IMR-90 (cell line): ENCODE measurements at regions not wholly inside any gene's neighbourhood (a gene's known extent, or its start where the extent isn't known, plus 50 kb on each side); places are given as distances from the start of the nearest gene placed in this dataset.

Experiments
- ATAC-seq: fragments of 200-7000 bp; cut with Tn5 transposase; 2 replicates; pipeline ENCODE4 v1.9.1; 2020; ENCODE audit warnings: low read depth, mild to moderate bottlenecking, moderate library complexity
- BruUV-seq: library from RNA; stranded (reverse); fragments of 400-500 nt; replicated peaks from 2 replicates; lab custom pipeline; 2021; lab: Mats Ljungman, UMichigan
- CTCF ChIA-PET: fragments of 300-600 bp; formaldehyde crosslinking; extraction: SDS; loops from one replicate; lab custom pipeline; 2021; ENCODE audit warnings: antibody characterized with exemption; lab: Yijun Ruan, JAX
- POLR2A ChIA-PET: fragments of 300-600 bp; sonication (Branson Sonifier 250); formaldehyde crosslinking; loops from one replicate; lab custom pipeline; 2022; ENCODE audit warnings: antibody characterized with exemption; ENCODE audit not compliant: unreplicated experiment; lab: Charles Lee
- DNase-seq: peaks from one replicate; pipeline ENCODE4 v3.0.0; 2013
- H2AFZ ChIP-seq: replicated peaks from 2 replicates; pipeline ENCODE3; 2013; ENCODE audit warnings: low read length, mild to moderate bottlenecking; ENCODE audit not compliant: poor library complexity
- H2AK5ac ChIP-seq: 2 replicates; pipeline ENCODE4 v1.6.1; 2013; ENCODE audit warnings: low read depth, low read length, inconsistent platforms
- H2AK9ac ChIP-seq: replicated peaks from 2 replicates; pipeline ENCODE3; 2013; ENCODE audit warnings: mild to moderate bottlenecking, low read depth, low read length, moderate library complexity; ENCODE audit not compliant: poor library complexity
- H2BK120ac ChIP-seq: 2 replicates; pipeline ENCODE4 v1.6.1; 2013; ENCODE audit warnings: low read depth, low read length, inconsistent platforms
- H2BK15ac ChIP-seq: 3 replicates; pipeline ENCODE4 v1.6.1; 2013; ENCODE audit warnings: low read depth, low read length, inconsistent platforms
- H2BK20ac ChIP-seq: 2 replicates; pipeline ENCODE4 v1.6.1; 2013; ENCODE audit warnings: low read depth, mild to moderate bottlenecking, inconsistent platforms, low read length, moderate library complexity
- H2BK5ac ChIP-seq: 2 replicates; pipeline ENCODE4 v1.6.1; 2013; ENCODE audit warnings: mild to moderate bottlenecking, low read depth, low read length, inconsistent platforms; ENCODE audit not compliant: poor library complexity, severe bottlenecking
- H3K14ac ChIP-seq: replicated peaks from 2 replicates; pipeline ENCODE4 v1.6.1; 2013; ENCODE audit warnings: low read depth, low read length, inconsistent platforms
- H3K18ac ChIP-seq: 2 replicates; pipeline ENCODE4 v1.6.1; 2013; ENCODE audit warnings: low read depth, low read length, control low read depth
- H3K23ac ChIP-seq: 2 replicates; pipeline ENCODE4 v1.6.1; 2013; ENCODE audit warnings: low read depth, low read length, inconsistent platforms
- H3K27ac ChIP-seq: 2 replicates; pipeline ENCODE4 v1.5.1; 2013; ENCODE audit warnings: mild to moderate bottlenecking, control low read depth, low read length; ENCODE audit not compliant: insufficient read depth
- H3K27me3 ChIP-seq: 2 replicates; pipeline ENCODE4 v1.6.1; 2013; ENCODE audit warnings: low read length; ENCODE audit not compliant: control insufficient read depth, insufficient read depth
- H3K36me3 ChIP-seq: 2 replicates; pipeline ENCODE4 v1.6.1; 2013; ENCODE audit warnings: low read length, mixed read lengths; ENCODE audit not compliant: control insufficient read depth, insufficient read depth
- H3K4ac ChIP-seq: 2 replicates; pipeline ENCODE4 v1.6.1; 2013; ENCODE audit warnings: low read depth, low read length, inconsistent platforms
- H3K4me1 ChIP-seq: 2 replicates; pipeline ENCODE4 v1.6.1; 2013; ENCODE audit warnings: low read length, mixed read lengths; ENCODE audit not compliant: control insufficient read depth, insufficient read depth
- H3K4me2 ChIP-seq: 2 replicates; pipeline ENCODE4 v1.6.1; 2013; ENCODE audit warnings: low read depth, mild to moderate bottlenecking, control low read depth, low read length, moderate library complexity
- H3K4me3 ChIP-seq: 2 replicates; pipeline ENCODE4 v1.5.1; 2013; ENCODE audit warnings: low read depth, mild to moderate bottlenecking, control low read depth, low read length, moderate library complexity; ENCODE audit not compliant: insufficient read depth
- H3K56ac ChIP-seq: 2 replicates; pipeline ENCODE4 v1.6.1; 2013; ENCODE audit warnings: low read length, inconsistent platforms; ENCODE audit not compliant: insufficient read depth; ENCODE audit errors: extremely low read depth
- H3K79me1 ChIP-seq, 2 experiments: 2 replicates each; pipeline ENCODE4 v1.6.1; 2013; ENCODE audit warnings: low read length in 2 of 2, inconsistent platforms in 1 of 2, low read depth in 1 of 2
- H3K9ac ChIP-seq: 2 replicates; pipeline ENCODE4 v1.6.1; 2013; ENCODE audit warnings: low read depth, low read length, control low read depth
- H3K9me1 ChIP-seq: 2 replicates; pipeline ENCODE4 v1.6.1; 2013; ENCODE audit warnings: low read length, inconsistent platforms; ENCODE audit not compliant: insufficient read depth
- H3K9me3 ChIP-seq: 2 replicates; pipeline ENCODE4 v1.6.1; 2013; ENCODE audit warnings: low read length; ENCODE audit not compliant: control insufficient read depth, insufficient read depth
- H4K20me1 ChIP-seq: 2 replicates; pipeline ENCODE4 v1.6.1; 2013; ENCODE audit warnings: low read length, inconsistent platforms; ENCODE audit not compliant: insufficient read depth
- H4K5ac ChIP-seq: 2 replicates; pipeline ENCODE4 v1.6.1; 2013; ENCODE audit warnings: mild to moderate bottlenecking, low read depth, low read length, control low read depth
- H4K8ac ChIP-seq, 2 experiments: 2 replicates each; pipeline ENCODE4 v1.6.1; 2013; ENCODE audit warnings: low read depth in 2 of 2, low read length in 2 of 2, control low read depth in 1 of 2, inconsistent platforms in 1 of 2
- H4K91ac ChIP-seq: 2 replicates; pipeline ENCODE4 v1.6.1; 2013; ENCODE audit warnings: low read depth, low read length, inconsistent platforms; ENCODE audit not compliant: insufficient read depth
- FOS ChIP-seq: fragments of 150-350 bp; IDR thresholded peaks from 2 replicates; pipeline ENCODE4 v1.6.1; 2016; ENCODE audit warnings: low read depth, low read length
- MAFK ChIP-seq: IDR thresholded peaks from 2 replicates; pipeline ENCODE4 v1.6.1; 2012; ENCODE audit warnings: low read depth, low read length, improper control_type of control experiment
- WGBS, 2 experiments: methylation state at CpG; one replicate each; pipeline versions ENCODE4 v1.1.5 to v1.1.7; 2013; ENCODE audit warnings: missing lambda C conversion rate in 2 of 2; ENCODE audit not compliant: insufficient read length in 1 of 2; ENCODE audit errors: extremely low coverage in 2 of 2; 5-methylcytosine and 5-hydroxymethylcytosine counted together
- dilution Hi-C: fragments of 300-500 bp; cut with HindIII; formaldehyde crosslinking; loops from one replicate; pipeline ENCODE4 v1.14.3; 2018; ENCODE audit warnings: low sequenced_read_pairs; ENCODE audit not compliant: unreplicated experiment
- in situ Hi-C: fragments of 300-500 bp; cut with MboI; formaldehyde crosslinking; loops from 3 replicates; pipeline ENCODE4 v1.14.3; 2019; ENCODE audit warnings: low sequenced_read_pairs, inconsistent platforms, mixed read lengths
- intact Hi-C: fragments of 100-400 bp; cut with micrococcal nuclease; formaldehyde crosslinking; loops from 2 replicates; pipeline ENCODE4 v1.10.0; 2022

DNA sequence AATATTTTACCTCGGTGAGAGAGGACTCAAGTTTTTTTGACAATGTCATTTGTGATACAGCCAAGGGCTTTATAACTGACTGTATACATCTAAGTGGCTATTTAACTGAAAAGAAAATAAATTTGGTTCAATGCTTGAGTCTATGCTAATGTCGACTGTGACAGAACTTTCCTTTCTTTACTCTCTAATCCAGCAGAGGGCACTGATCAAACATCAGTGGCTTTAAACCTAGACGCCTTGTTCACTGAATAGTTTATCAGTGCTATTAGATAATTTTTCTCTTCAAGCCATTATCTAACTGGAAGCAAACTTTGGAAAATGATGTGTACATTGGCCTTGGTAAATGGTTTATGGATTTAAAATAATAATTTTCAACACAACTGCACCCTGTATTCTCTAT lies 285.1 kb downstream of the CHL1 start:
- H2BK5ac ChIP-seq = no peak overlapping the region
- no peak overlapping the region for H3K14ac ChIP-seq
- H3K9me1 ChIP-seq = no peaks in the 10 kb centered on the region
- no peak overlapping the region for H2AFZ ChIP-seq
- H2AK5ac ChIP-seq = no peak overlapping the region
- no peak overlapping the region for H2AK9ac ChIP-seq
- no peak overlapping the region for H4K5ac ChIP-seq
- no peak overlapping the region for H3K56ac ChIP-seq
- DNase-seq (no peak), ATAC-seq (no peak)
- no peak overlapping the region for H4K91ac ChIP-seq
- no peak overlapping the region for H3K9ac ChIP-seq
- H3K18ac ChIP-seq = no peak overlapping the region
- POLR2A ChIA-PET = no interaction called here
- no peak overlapping the region for H3K4me3 ChIP-seq
- H3K36me3 ChIP-seq = no peaks in the 10 kb centered on the region
- H3K27me3 ChIP-seq = no peaks in the 10 kb centered on the region
- H4K20me1 ChIP-seq = no peaks in the 10 kb centered on the region
- TF ChIP-seq FOS = no peak
- no peak for TF ChIP-seq MAFK
- dilution Hi-C loops = no loop called here
- H3K79me1 ChIP-seq = no peaks in the 10 kb centered on the region
- no peak overlapping the region for H3K4ac ChIP-seq
- CTCF ChIA-PET = no interaction called here
- no peak overlapping the region for H2BK20ac ChIP-seq
- no peak overlapping the region for H3K4me2 ChIP-seq
- no peak overlapping the region for H4K8ac ChIP-seq
- H3K27ac ChIP-seq = no peak overlapping the region
- H2BK120ac ChIP-seq = no peak overlapping the region
- 0 out of 2 replicates have a peak, but pooled peaks cover 2% of the 10 kb centered on the region for H3K9me3 ChIP-seq
- intact Hi-C loops = no loop called here
- H2BK15ac ChIP-seq = no peak overlapping the region
- no CpG with 5 or more reads among the region's 3 CpGs for WGBS, 2 experiments
- in situ Hi-C loops = no loop called here
- no peaks in the 10 kb centered on the region for H3K4me1 ChIP-seq
- H3K23ac ChIP-seq = no peak overlapping the region
- BruUV-seq = no TSS peak
